C1 segment of cervical spinal cord (tissue), 14 donors: ENCODE measurements at regions not wholly inside any gene's neighbourhood (a gene's known extent, or its start where the extent isn't known, plus 50 kb on each side); places are given as distances from the start of the nearest gene placed in this dataset.

ENCODE experiments used
- DNase-seq, 14 donors: peaks; one replicate each; lab custom pipeline; 2025; lab: John Stamatoyannopoulos, UW

DNA sequence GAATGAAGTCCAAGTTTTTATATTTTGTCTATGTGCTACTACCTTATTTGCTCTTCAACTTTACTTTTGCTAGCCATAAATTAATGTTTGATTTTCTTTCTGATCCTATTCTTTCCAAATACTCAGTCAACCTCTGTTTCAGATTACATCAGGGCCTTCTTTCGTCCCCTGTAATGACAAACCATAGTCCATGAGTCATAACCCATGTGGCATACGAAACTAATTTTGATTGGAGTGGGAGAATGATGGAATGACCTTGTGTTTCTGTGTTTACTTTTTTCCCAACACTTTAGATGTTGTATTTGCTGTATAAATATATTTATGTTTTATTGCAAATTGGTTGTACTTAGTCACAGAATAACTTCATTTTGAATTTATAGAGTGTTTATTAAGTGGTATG, 1043.1 kb downstream of the DTWD2 start:
- no peak for DNase-seq

GRCh38 chr5:117943541-117943940, 1044.8 kb downstream of the DTWD2 start:
- DNase-seq, result no peak

- no peak for DNase-seq
These were observed 1045.4 kb downstream of the DTWD2 start for GRCh38 chr5:117942861-117943519.

- no peak for DNase-seq
These were observed 1095.1 kb downstream of the DTWD2 start for GRCh38 chr5:117893211-117893610.

DNA sequence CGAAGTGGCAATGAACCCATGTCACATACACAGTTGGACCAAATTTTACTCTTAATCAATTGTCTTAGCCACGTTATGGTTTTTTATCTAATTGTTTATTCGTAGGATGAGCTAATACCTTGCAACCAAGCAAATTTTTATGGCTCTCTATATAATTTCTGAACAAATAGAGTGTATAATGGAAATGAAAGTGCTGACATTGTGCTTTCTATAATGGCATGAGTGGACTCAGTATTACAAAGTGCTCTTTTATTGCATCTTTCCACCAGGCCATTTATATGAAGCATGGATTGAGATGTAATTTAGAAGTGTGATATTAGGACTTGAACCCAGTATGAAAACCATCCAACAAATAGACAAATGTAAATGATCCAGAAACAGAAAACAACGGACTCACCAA, 1096.0 kb downstream of the DTWD2 start:
- no peak for DNase-seq

GRCh38 chr5:117889596-117889995, 1098.8 kb downstream of the DTWD2 start:
- DNase-seq, result no peak

GRCh38 chr5:117888688-117889087, 1099.7 kb downstream of the DTWD2 start:
- peak in 3 of 14 donors; percentile 3 to 12 (median 7) for DNase-seq

GRCh38 chr5:117881426-117882230, 1106.7 kb downstream of the DTWD2 start:
- peak in 1 of 14 donors; percentile 89 for DNase-seq

GRCh38 chr5:117880932-117881331, 1107.4 kb downstream of the DTWD2 start:
- peak in 1 of 14 donors; percentile 49 for DNase-seq

GRCh38 chr5:117877731-117878130, 1110.6 kb downstream of the DTWD2 start:
- no peak for DNase-seq

- no peak for DNase-seq
These were observed 1115.5 kb downstream of the DTWD2 start for GRCh38 chr5:117872798-117873368.

- no peak for DNase-seq
These were observed 1118.8 kb downstream of the DTWD2 start for GRCh38 chr5:117869596-117869995.

- DNase-seq, result no peak
These were observed 1124.6 kb downstream of the DTWD2 start for GRCh38 chr5:117863586-117864296.

- DNase-seq, result no peak
These were observed 1127.8 kb downstream of the DTWD2 start for GRCh38 chr5:117860550-117860949.

DNA sequence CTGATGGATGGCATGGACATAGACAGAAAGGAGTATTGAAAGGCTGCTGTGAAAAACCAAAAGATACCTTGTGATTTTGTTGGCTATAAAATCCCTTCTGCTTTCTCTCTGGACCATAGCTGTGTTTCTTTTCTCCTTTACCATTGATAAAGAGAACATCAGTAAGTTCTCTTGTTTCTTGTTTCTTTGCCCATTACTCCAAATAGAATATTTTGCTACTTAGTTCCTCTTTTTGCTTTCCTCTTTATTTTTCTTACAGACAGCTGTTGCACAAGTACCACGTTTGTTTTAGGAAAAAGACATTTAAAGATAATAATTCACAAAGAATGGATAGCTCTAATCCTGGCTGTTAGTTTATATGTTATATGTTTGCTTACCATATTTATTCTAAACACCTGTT, 1129.2 kb downstream of the DTWD2 start:
- DNase-seq, result no peak

DNA sequence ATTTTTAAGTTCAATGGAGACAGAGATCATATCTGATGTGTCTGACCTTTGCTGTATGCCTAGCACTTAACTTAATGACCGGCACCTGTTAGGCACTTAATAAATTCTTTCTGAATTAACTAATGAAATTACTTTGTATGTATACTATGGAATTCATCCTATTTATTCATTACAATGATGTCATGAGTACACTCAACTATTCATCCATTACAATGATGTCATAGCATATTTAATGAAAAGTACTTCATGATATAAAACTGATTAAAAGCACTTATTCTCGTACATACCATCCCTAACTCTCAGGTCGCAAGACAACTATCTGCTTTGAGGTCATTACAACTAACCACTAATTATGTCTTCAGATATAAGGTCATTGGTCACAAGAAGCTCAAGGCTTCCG, 1131.6 kb downstream of the DTWD2 start:
- no peak for DNase-seq

GRCh38 chr5:117837786-117838185, 1150.6 kb downstream of the DTWD2 start:
- no peak for DNase-seq

DNA sequence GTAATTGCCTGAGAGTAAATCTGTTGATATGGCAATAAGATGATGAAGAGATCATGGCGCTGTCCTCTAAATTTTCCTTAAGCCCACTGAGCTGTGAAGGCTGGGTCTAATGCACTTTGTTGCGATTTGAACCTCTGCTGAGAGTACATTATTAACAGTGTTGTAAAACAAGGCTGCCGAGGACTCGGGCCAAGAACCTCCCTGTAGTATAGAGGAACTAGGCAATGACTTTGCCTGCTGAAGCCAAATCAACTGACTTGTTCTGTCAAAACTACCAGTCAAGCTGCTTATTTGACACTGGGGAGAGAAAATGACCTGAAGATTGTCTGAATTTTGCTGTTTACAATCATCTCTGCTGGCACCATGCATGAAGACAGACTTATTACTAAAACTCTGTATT, 1154.7 kb downstream of the DTWD2 start:
- DNase-seq, result no peak

- DNase-seq, result no peak
These were observed 1158.7 kb downstream of the DTWD2 start for GRCh38 chr5:117829646-117830045.

DNA sequence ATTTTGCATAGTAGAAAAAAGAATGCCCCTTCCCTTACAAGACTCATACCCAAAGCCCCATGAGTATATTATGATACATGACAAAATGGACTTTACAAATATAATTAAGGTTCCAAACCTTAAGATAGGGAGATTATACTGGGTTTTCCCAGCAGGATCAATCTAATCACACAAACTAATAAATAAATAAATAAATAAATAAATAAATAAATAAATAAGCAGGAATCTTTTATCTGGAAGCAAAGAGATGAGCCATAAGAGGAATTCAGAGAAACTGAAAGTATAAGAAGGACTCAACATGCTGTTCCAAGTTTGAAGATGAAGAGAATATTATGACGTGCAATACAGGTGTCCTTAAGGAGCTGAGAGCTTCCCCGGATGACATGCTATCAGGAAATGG, 1174.5 kb downstream of the DTWD2 start:
- DNase-seq, result no peak

- no peak for DNase-seq
These were observed 1175.5 kb downstream of the DTWD2 start for GRCh38 chr5:117812861-117813260.

GRCh38 chr5:117809251-117809650, 1179.1 kb downstream of the DTWD2 start:
- DNase-seq, result no peak
